ENCODE measurements at regions not wholly inside any gene's neighbourhood (a gene's known extent, or its start where the extent isn't known, plus 50 kb on each side); places are given as distances from the start of the nearest gene placed in this dataset.
A peak's percentile ranks its signal among the peaks of the same experiment; 100 is the strongest.

- Histone ChIP-seq H3K27ac (ENCODE audit: low read depth) (no peak overlapping the region), H3F3A (replicated peaks; ENCODE audit: low read depth) (no peaks in the 10 kb centered on the region)
Measured at GRCh38 chr15:35307026-35307425, 221.9 kb upstream of the NANOGP8 start.

DNA sequence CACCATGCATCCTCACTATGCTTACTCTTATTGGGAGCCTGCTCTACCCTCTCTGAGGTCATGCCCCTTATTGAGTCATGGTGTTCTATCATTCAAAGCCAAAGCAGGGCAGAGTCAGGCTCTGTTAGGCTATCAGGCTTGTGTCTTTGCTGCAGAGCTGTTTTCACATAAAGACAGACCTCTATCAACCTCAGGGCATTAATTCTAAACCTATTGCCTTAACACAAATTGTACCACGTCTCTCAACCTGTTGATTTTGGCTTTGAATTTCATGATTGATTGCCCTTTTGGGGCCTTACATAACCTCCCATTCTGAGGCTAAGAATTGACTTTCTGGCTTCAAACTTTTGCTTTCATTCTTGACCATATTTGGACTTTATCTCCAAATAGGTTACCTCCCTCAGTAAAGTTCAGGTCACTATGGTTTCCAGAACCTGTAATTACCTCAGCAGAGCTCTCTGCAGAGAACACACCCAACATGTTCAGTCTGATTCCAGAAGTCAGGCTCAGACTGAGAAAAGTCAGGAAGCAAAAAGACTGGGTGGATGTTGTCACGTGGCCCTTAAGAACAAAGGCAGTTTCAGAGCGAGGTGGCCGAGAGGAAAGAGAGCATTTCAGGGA, 221.4 kb upstream of the NANOGP8 start:
- Histone ChIP-seq H3K4me3 (no peak overlapping the region), H2AFZ (peak overlapping the region; percentile 95), H3K4me1 (ENCODE audit: insufficient read depth) (no peaks in the 10 kb centered on the region), H3K79me2 (replicated peaks; ENCODE audit: insufficient read depth) (no peaks in the 10 kb centered on the region), H3K9me2 (ENCODE audit: insufficient read depth) (no peaks in the 10 kb centered on the region), H3F3A (replicated peaks; ENCODE audit: low read depth) (no peaks in the 10 kb centered on the region), H3K27ac (ENCODE audit: low read depth) (no peak overlapping the region), H3K36me3 (ENCODE audit: insufficient read depth) (no peaks in the 10 kb centered on the region), H4K20me1 (replicated peaks; ENCODE audit: insufficient read depth) (no peaks in the 10 kb centered on the region), H3K27me3 (ENCODE audit: insufficient read depth) (no peaks in the 10 kb centered on the region), H3K4me2 (no peak overlapping the region)
- ATAC-seq (peak; percentile 86), DNase-seq (ENCODE audit: low spot score) (peak; percentile 10)
- Mint-ChIP-seq H3K9me3 (no peaks in the 10 kb centered on the region), H3K4me1 (peaks cover 10% of the 10 kb centered on the region), H3K27ac (peak overlapping the region; percentile 9; the same call in 1 of the 2 replicates), H3K36me3 (ENCODE audit: low read depth) (no peaks in the 10 kb centered on the region), H3K4me3 (no peak overlapping the region), H3K27me3 (ENCODE audit: insufficient read depth, low read depth, poor library complexity) (no peaks in the 10 kb centered on the region)
- TF ChIP-seq REST (IDR thresholded peaks at IDR 0.05; ENCODE audit: unreplicated experiment) = no peak
- no peak for TF ChIP-seq CREB1 (CRISPR knock-in tag; IDR thresholded peaks at IDR 0.05; ENCODE audit: low read depth)
- TF ChIP-seq JUNB (IDR thresholded peaks at IDR 0.05; ENCODE audit: unreplicated experiment) = no peak
- TF ChIP-seq ZNF462 (CRISPR knock-in tag; IDR thresholded peaks at IDR 0.05) = no peak
- TF ChIP-seq, protein P1, sequence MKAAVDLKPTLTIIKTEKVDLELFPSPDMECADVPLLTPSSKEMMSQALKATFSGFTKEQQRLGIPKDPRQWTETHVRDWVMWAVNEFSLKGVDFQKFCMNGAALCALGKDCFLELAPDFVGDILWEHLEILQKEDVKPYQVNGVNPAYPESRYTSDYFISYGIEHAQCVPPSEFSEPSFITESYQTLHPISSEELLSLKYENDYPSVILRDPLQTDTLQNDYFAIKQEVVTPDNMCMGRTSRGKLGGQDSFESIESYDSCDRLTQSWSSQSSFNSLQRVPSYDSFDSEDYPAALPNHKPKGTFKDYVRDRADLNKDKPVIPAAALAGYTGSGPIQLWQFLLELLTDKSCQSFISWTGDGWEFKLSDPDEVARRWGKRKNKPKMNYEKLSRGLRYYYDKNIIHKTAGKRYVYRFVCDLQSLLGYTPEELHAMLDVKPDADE (IDR thresholded peaks at IDR 0.05) = no peak
- TF ChIP-seq ZNF331 (CRISPR knock-in tag; IDR thresholded peaks at IDR 0.05; ENCODE audit: low read depth) = no peak
- TF ChIP-seq EZH2phosphoT487 (IDR thresholded peaks at IDR 0.05; ENCODE audit: unreplicated experiment) = no peak

More at GRCh38 chr15:35307026-35307425, 221.9 kb upstream of the NANOGP8 start:
- no peaks in the 10 kb centered on the region for H3K79me2 ChIP-seq (replicated peaks; ENCODE audit: insufficient read depth)
- DNase-seq (ENCODE audit: low spot score) = no peak
- H3K36me3 ChIP-seq (ENCODE audit: insufficient read depth) = no peaks in the 10 kb centered on the region
- ATAC-seq = no peak
- H2AFZ ChIP-seq = peak overlapping the region; percentile 95; the same call in 1 of the 2 replicates
- H3K27me3 ChIP-seq (ENCODE audit: insufficient read depth) = no peaks in the 10 kb centered on the region
- TF ChIP-seq ZNF331 (CRISPR knock-in tag; IDR thresholded peaks at IDR 0.05; ENCODE audit: low read depth) (no peak), ZNF114 (CRISPR knock-in tag; IDR thresholded peaks at IDR 0.05) (no peak)
- no peak overlapping the region for H3K4me3 Mint-ChIP-seq
- no peaks in the 10 kb centered on the region for H3K27me3 Mint-ChIP-seq (ENCODE audit: insufficient read depth, low read depth, poor library complexity)
- H4K20me1 ChIP-seq (replicated peaks; ENCODE audit: insufficient read depth) = no peaks in the 10 kb centered on the region
- H3K27ac Mint-ChIP-seq = peak overlapping the region; percentile 9; the same call in 1 of the 2 replicates
- H3K4me2 ChIP-seq = no peak overlapping the region
- no peaks in the 10 kb centered on the region for H3K4me1 ChIP-seq (ENCODE audit: insufficient read depth)
- H3K4me3 ChIP-seq = no peak overlapping the region
- no peaks in the 10 kb centered on the region for H3K9me2 ChIP-seq (ENCODE audit: insufficient read depth)
- no peaks in the 10 kb centered on the region for H3K36me3 Mint-ChIP-seq (ENCODE audit: low read depth)
- peaks cover 10% of the 10 kb centered on the region for H3K4me1 Mint-ChIP-seq
- H3K9me3 Mint-ChIP-seq = no peaks in the 10 kb centered on the region
